ENCODE measurements at regions not wholly inside any gene's neighbourhood (a gene's known extent, or its start where the extent isn't known, plus 50 kb on each side); places are given as distances from the start of the nearest gene placed in this dataset.

- TF ChIP-seq, protein P1, sequence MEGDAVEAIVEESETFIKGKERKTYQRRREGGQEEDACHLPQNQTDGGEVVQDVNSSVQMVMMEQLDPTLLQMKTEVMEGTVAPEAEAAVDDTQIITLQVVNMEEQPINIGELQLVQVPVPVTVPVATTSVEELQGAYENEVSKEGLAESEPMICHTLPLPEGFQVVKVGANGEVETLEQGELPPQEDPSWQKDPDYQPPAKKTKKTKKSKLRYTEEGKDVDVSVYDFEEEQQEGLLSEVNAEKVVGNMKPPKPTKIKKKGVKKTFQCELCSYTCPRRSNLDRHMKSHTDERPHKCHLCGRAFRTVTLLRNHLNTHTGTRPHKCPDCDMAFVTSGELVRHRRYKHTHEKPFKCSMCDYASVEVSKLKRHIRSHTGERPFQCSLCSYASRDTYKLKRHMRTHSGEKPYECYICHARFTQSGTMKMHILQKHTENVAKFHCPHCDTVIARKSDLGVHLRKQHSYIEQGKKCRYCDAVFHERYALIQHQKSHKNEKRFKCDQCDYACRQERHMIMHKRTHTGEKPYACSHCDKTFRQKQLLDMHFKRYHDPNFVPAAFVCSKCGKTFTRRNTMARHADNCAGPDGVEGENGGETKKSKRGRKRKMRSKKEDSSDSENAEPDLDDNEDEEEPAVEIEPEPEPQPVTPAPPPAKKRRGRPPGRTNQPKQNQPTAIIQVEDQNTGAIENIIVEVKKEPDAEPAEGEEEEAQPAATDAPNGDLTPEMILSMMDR (IDR thresholded peaks at IDR 0.05): no peak
- TF ChIP-seq EP300 (IDR thresholded peaks at IDR 0.05) (no peak), POLR2A (IDR thresholded peaks at IDR 0.05) (no peak)
- no peaks in the 10 kb centered on the region for H3K9me3 ChIP-seq
- H3K4me3 ChIP-seq: no peak overlapping the region
- intact Hi-C loops (cut with DNase I): no loop called here
- no peak overlapping the region for H3K27ac ChIP-seq
- DNase-seq: no peak
- WGBS, 3 donors: 31 to 36% (median 34%) methylated on average over 24 of the region's 24 CpGs
- no peaks in the 10 kb centered on the region for H3K36me3 ChIP-seq
- no peaks in the 10 kb centered on the region for H3K27me3 ChIP-seq
- no peaks in the 10 kb centered on the region for H3K4me1 ChIP-seq (ENCODE audit: insufficient read depth)
These were observed 286.1 kb upstream of the IRX4 start for GRCh38 chr5:2168601-2169429.

DNA sequence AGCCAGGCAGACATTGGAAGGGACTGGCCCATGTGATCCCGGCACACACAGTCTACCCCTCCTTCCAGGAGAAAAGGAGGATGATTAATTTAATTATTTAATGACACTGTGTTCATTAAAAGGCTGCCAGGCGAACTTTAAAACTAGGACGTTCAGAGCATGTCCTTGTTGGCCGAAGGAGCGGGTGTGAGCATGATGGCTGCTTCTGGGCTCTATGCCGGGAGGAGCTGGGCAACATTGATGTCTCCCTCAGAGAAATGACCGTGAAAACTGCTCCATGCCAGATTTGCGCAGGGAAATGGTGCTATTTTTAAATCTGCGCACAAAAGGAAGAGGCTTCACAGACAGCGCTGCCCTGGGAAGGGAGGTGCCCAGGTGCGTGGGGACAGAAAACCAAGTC, 284.9 kb upstream of the IRX4 start:
- no peaks in the 10 kb centered on the region for H3K9me3 ChIP-seq
- no peaks in the 10 kb centered on the region for H3K4me1 ChIP-seq (ENCODE audit: insufficient read depth)
- intact Hi-C loops (cut with DNase I): no loop called here
- no peak for TF ChIP-seq POLR2A (IDR thresholded peaks at IDR 0.05)
- TF ChIP-seq, protein P1 (IDR thresholded peaks at IDR 0.05): no peak
- no peak for TF ChIP-seq EP300 (IDR thresholded peaks at IDR 0.05)
- no peak overlapping the region for H3K4me3 ChIP-seq
- DNase-seq: no peak
- 82 to 89% (median 87%) methylated on average over 11 of the region's 11 CpGs for WGBS, 3 donors
- no peaks in the 10 kb centered on the region for H3K36me3 ChIP-seq
- H3K27ac ChIP-seq: no peak overlapping the region
- no peaks in the 10 kb centered on the region for H3K27me3 ChIP-seq

- no peaks in the 10 kb centered on the region for H3K36me3 ChIP-seq
- 57 to 63% (median 58%) methylated on average over 6 of the region's 6 CpGs for WGBS, 3 donors
- H3K9me3 ChIP-seq: no peaks in the 10 kb centered on the region
- TF ChIP-seq EP300 (IDR thresholded peaks at IDR 0.05) (no peak), POLR2A (IDR thresholded peaks at IDR 0.05) (no peak)
- TF ChIP-seq, protein P1 (IDR thresholded peaks at IDR 0.05): no peak
- no peaks in the 10 kb centered on the region for H3K4me1 ChIP-seq (ENCODE audit: insufficient read depth)
- intact Hi-C loops (cut with DNase I): no loop called here
- H3K27me3 ChIP-seq: no peaks in the 10 kb centered on the region
- no peak overlapping the region for H3K4me3 ChIP-seq
- H3K27ac ChIP-seq: no peak overlapping the region
- DNase-seq: no peak
These were observed 284.3 kb upstream of the IRX4 start for GRCh38 chr5:2166979-2167377.

- Histone ChIP-seq H3K9me3 (no peaks in the 10 kb centered on the region), H3K27me3 (no peaks in the 10 kb centered on the region), H3K4me3 (no peak overlapping the region), H3K4me1 (ENCODE audit: insufficient read depth) (no peaks in the 10 kb centered on the region), H3K36me3 (no peaks in the 10 kb centered on the region), H3K27ac (no peak overlapping the region)
- intact Hi-C loops (cut with DNase I): no loop called here
- TF ChIP-seq EP300 (IDR thresholded peaks at IDR 0.05): no peak
- 63 to 67% (median 65%) methylated on average over 17 of the region's 17 CpGs for WGBS, 3 donors
- no peak for DNase-seq
These were observed 283.7 kb upstream of the IRX4 start for GRCh38 chr5:2166306-2166978.

Data from ovary (tissue), 7 donors.